ENCODE measurements at regions not wholly inside any gene's neighbourhood (a gene's known extent, or its start where the extent isn't known, plus 50 kb on each side); places are given as distances from the start of the nearest gene placed in this dataset.

DNA sequence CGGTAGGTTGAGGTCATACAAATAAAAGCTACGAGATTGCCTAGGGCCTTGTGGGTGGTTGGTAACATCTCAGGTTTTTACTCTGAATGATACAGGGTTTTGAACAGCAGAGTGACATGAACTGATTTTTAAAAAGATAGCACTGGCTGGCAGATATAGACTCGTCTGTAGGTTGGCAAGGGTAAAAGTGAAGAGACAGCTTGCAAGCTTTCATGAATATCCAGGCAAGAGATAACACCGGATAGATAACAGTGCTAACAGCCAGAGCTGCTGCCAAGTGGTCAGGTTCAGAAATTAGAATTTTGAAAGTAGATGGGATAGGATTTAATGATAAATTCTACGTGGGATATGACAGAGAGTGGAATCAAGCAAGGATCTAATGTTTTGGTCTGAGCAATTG, 299.7 kb upstream of the AADAT start:
- intact Hi-C loops (cut with micrococcal nuclease; ENCODE audit: unreplicated experiment), result no loop called here
- no peak overlapping the region for H3K27ac Mint-ChIP-seq (ENCODE audit: unreplicated experiment)
- CTCF ChIA-PET, result no interaction called here
- DNase-seq, result no peak
- TF ChIP-seq, protein P1, sequence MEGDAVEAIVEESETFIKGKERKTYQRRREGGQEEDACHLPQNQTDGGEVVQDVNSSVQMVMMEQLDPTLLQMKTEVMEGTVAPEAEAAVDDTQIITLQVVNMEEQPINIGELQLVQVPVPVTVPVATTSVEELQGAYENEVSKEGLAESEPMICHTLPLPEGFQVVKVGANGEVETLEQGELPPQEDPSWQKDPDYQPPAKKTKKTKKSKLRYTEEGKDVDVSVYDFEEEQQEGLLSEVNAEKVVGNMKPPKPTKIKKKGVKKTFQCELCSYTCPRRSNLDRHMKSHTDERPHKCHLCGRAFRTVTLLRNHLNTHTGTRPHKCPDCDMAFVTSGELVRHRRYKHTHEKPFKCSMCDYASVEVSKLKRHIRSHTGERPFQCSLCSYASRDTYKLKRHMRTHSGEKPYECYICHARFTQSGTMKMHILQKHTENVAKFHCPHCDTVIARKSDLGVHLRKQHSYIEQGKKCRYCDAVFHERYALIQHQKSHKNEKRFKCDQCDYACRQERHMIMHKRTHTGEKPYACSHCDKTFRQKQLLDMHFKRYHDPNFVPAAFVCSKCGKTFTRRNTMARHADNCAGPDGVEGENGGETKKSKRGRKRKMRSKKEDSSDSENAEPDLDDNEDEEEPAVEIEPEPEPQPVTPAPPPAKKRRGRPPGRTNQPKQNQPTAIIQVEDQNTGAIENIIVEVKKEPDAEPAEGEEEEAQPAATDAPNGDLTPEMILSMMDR (IDR thresholded peaks at IDR 0.05; ENCODE audit: unreplicated experiment), result no peak
- H3K4me3 Mint-ChIP-seq (ENCODE audit: low read depth, unreplicated experiment), result no peak overlapping the region
- H3K27me3 Mint-ChIP-seq (ENCODE audit: unreplicated experiment), result no peaks in the 10 kb centered on the region
- H3K9me3 Mint-ChIP-seq (ENCODE audit: low read depth, unreplicated experiment), result peaks cover 2% of the 10 kb centered on the region
- no TSS peak for BruUV-seq (replicated peaks)
- H3K36me3 Mint-ChIP-seq (ENCODE audit: insufficient read depth, unreplicated experiment), result no peaks in the 10 kb centered on the region
- H3K4me1 Mint-ChIP-seq (ENCODE audit: low read depth, unreplicated experiment), result peaks cover 4% of the 10 kb centered on the region

DNA sequence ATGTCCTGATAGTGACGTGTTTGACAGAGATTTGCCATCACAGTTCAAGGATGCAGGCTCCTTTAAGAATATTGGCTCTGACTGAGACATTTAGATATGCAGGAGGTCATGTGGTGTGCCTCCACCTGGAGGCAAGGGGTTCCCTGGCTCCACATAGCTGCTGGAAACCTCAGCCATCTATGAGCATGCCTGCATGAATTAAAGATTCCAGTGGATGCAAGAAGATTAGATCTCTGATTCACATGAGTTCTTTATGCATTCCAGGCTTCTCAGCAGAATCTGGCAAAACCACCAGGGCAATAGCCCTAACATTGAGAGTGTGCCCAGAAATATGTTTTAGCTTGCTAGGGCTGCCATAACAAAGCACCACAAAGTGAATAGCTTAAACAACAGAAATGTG, 298.5 kb upstream of the AADAT start:
- Mint-ChIP-seq H3K27ac (ENCODE audit: unreplicated experiment) (no peak overlapping the region), H3K4me3 (ENCODE audit: low read depth, unreplicated experiment) (no peak overlapping the region), H3K27me3 (ENCODE audit: unreplicated experiment) (no peaks in the 10 kb centered on the region), H3K9me3 (ENCODE audit: low read depth, unreplicated experiment) (peaks cover 5% of the 10 kb centered on the region), H3K36me3 (ENCODE audit: insufficient read depth, unreplicated experiment) (no peaks in the 10 kb centered on the region), H3K4me1 (ENCODE audit: low read depth, unreplicated experiment) (peaks cover 15% of the 10 kb centered on the region)
- BruUV-seq (replicated peaks), result no TSS peak
- no peak for DNase-seq
- TF ChIP-seq, protein P1 (IDR thresholded peaks at IDR 0.05; ENCODE audit: unreplicated experiment), result no peak
- CTCF ChIA-PET, result no interaction called here
- intact Hi-C loops (cut with micrococcal nuclease; ENCODE audit: unreplicated experiment), result no loop called here

DNA sequence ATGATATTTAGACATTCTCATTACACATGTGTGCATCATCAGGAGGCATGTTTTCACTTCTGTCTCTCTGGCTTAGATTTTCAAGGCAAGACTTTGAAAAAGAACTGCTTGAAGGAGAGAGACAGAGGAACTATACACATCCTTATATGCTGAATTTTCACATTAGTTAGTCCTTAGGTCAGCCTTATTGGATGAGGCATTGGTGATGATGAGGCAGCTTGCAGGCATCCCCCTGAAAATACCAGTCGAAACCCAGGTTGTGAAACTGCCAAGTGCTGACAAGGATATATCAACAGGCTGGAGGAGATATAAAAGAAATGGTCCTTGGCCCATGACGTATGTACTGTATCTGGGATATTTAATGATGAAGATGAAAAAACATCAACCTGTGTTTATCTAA, 297.2 kb upstream of the AADAT start:
- TF ChIP-seq, protein P1 (IDR thresholded peaks at IDR 0.05; ENCODE audit: unreplicated experiment), result no peak
- Mint-ChIP-seq H3K4me3 (ENCODE audit: low read depth, unreplicated experiment) (no peak overlapping the region), H3K27ac (ENCODE audit: unreplicated experiment) (no peak overlapping the region), H3K9me3 (ENCODE audit: low read depth, unreplicated experiment) (peaks cover 7% of the 10 kb centered on the region), H3K27me3 (ENCODE audit: unreplicated experiment) (no peaks in the 10 kb centered on the region), H3K36me3 (ENCODE audit: insufficient read depth, unreplicated experiment) (no peaks in the 10 kb centered on the region), H3K4me1 (ENCODE audit: low read depth, unreplicated experiment) (peaks cover 15% of the 10 kb centered on the region)
- no TSS peak for BruUV-seq (replicated peaks)
- CTCF ChIA-PET, result no interaction called here
- DNase-seq, result no peak
- intact Hi-C loops (cut with micrococcal nuclease; ENCODE audit: unreplicated experiment), result no loop called here

DNA sequence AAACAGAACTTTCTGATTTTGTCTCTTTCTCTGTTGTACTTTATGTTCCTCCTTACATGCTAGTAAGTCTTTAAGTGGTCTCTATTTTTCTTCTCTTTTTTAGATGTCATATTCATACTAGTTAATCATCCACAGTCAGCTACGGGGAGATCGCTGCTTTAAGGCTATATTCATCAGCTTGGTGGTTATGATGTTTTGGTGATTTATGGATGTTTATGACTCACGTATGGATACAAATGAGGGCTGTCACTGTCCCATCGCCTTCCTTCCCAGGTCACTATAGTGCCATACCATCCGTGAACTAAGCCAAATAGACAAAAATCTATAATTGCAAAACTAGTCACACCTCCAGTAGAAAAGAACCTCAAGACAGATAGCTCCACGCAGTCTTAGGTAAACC, 296.8 kb upstream of the AADAT start:
- intact Hi-C loops (cut with micrococcal nuclease; ENCODE audit: unreplicated experiment), result no loop called here
- Mint-ChIP-seq H3K27ac (ENCODE audit: unreplicated experiment) (no peak overlapping the region), H3K9me3 (ENCODE audit: low read depth, unreplicated experiment) (peaks cover 7% of the 10 kb centered on the region), H3K27me3 (ENCODE audit: unreplicated experiment) (no peaks in the 10 kb centered on the region), H3K36me3 (ENCODE audit: insufficient read depth, unreplicated experiment) (no peaks in the 10 kb centered on the region), H3K4me3 (ENCODE audit: low read depth, unreplicated experiment) (no peak overlapping the region), H3K4me1 (ENCODE audit: low read depth, unreplicated experiment) (peaks cover 15% of the 10 kb centered on the region)
- TF ChIP-seq, protein P1 (IDR thresholded peaks at IDR 0.05; ENCODE audit: unreplicated experiment), result no peak
- no TSS peak for BruUV-seq (replicated peaks)
- CTCF ChIA-PET, result no interaction called here
- no peak for DNase-seq
